KMS-11 (cell line): ENCODE measurements at regions not wholly inside any gene's neighbourhood (a gene's known extent, or its start where the extent isn't known, plus 50 kb on each side); places are given as distances from the start of the nearest gene placed in this dataset.
A peak's percentile ranks its signal among the peaks of the same experiment; 100 is the strongest.
"Not testable (repeated sequence)": the region's sequence is repeated elsewhere in the genome, so short reads cannot be mapped to it uniquely, and the experiment has no call there.

Experiments
- H2AFZ ChIP-seq: fragments of 200-600 bp; sonication (generic); 2 replicates; pipeline ENCODE4 v1.6.1; 2016; ENCODE audit warnings: antibody characterized with exemption, mixed run types, low read depth
- H3K27ac ChIP-seq: fragments of 200-600 bp; sonication (generic); 2 replicates; pipeline ENCODE4 v1.6.1; 2016; ENCODE audit warnings: mild to moderate bottlenecking, mixed run types
- H3K27me3 ChIP-seq: fragments of 200-600 bp; sonication (generic); 2 replicates; pipeline ENCODE4 v1.6.1; 2017; ENCODE audit warnings: mild to moderate bottlenecking, low read depth, mixed run types, moderate library complexity; ENCODE audit not compliant: insufficient read depth
- H3K36me3 ChIP-seq: fragments of 200-600 bp; sonication (generic); 2 replicates; pipeline ENCODE4 v1.6.1; 2017; ENCODE audit warnings: mild to moderate bottlenecking, mixed run types; ENCODE audit not compliant: insufficient read depth
- H3K4me1 ChIP-seq: fragments of 200-600 bp; sonication (generic); 2 replicates; pipeline ENCODE4 v1.6.1; 2016; ENCODE audit warnings: mild to moderate bottlenecking, low read depth, mixed run types; ENCODE audit not compliant: poor library complexity, severe bottlenecking
- H3K4me2 ChIP-seq: fragments of 200-600 bp; sonication (generic); 2 replicates; pipeline ENCODE4 v1.7.0; 2016; ENCODE audit warnings: mild to moderate bottlenecking, mixed run types
- H3K4me3 ChIP-seq: fragments of 200-600 bp; sonication (generic); IDR thresholded peaks from 2 replicates; pipeline ENCODE4 v1.6.1; 2017; ENCODE audit warnings: low read depth, low read length, mixed read lengths; ENCODE audit not compliant: insufficient read depth
- H3K79me2 ChIP-seq: fragments of 200-600 bp; sonication (generic); 2 replicates; pipeline ENCODE4 v1.6.1; 2016; ENCODE audit warnings: low read depth, mixed run types; ENCODE audit not compliant: insufficient read depth
- H3K9ac ChIP-seq: fragments of 200-600 bp; sonication (generic); 2 replicates; pipeline ENCODE4 v1.6.1; 2016; ENCODE audit warnings: mild to moderate bottlenecking, mixed run types
- H4K20me1 ChIP-seq: fragments of 200-600 bp; sonication (generic); 2 replicates; pipeline ENCODE4 v1.6.1; 2016; ENCODE audit warnings: mild to moderate bottlenecking, mixed run types; ENCODE audit not compliant: insufficient read depth
- TF ChIP-seq, protein P1 (sequence below): fragments of 200-600 bp; sonication (generic); conservative IDR thresholded peaks from 2 replicates; pipeline ENCODE4 v1.6.1; 2017; ENCODE audit warnings: low read depth, mild to moderate bottlenecking, antibody characterized with exemption, low read length, moderate library complexity, mixed read lengths

DNA sequence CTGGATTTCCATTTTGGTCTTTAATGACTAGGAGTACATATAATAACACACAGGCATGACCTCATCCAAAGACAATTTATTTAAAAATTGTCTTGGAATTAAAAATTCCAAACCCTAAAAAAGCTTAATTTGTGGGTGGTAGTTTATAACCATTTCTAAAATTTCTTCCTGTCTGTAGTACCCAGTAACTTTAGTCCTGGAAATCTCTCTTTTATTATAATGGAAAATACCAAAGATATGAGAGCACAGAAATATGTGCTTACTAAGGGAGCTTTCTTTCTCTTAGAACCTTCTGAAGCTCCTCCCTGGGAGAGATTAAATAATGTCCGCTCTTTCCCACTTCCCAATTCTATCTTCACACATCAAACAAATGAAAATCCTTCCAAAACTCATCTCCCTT, 70.5 kb upstream of the PRL start:
- TF ChIP-seq, protein P1, sequence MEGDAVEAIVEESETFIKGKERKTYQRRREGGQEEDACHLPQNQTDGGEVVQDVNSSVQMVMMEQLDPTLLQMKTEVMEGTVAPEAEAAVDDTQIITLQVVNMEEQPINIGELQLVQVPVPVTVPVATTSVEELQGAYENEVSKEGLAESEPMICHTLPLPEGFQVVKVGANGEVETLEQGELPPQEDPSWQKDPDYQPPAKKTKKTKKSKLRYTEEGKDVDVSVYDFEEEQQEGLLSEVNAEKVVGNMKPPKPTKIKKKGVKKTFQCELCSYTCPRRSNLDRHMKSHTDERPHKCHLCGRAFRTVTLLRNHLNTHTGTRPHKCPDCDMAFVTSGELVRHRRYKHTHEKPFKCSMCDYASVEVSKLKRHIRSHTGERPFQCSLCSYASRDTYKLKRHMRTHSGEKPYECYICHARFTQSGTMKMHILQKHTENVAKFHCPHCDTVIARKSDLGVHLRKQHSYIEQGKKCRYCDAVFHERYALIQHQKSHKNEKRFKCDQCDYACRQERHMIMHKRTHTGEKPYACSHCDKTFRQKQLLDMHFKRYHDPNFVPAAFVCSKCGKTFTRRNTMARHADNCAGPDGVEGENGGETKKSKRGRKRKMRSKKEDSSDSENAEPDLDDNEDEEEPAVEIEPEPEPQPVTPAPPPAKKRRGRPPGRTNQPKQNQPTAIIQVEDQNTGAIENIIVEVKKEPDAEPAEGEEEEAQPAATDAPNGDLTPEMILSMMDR: no peak
- Histone ChIP-seq H4K20me1 (no peaks in the 10 kb centered on the region), H3K4me3 (no peak overlapping the region), H3K79me2 (no peaks in the 10 kb centered on the region), H3K27me3 (no peaks in the 10 kb centered on the region), H3K4me1 (peaks cover 4% of the 10 kb centered on the region), H2AFZ (no peak overlapping the region), H3K4me2 (no peak overlapping the region), H3K9ac (no peak overlapping the region), H3K27ac (no peak overlapping the region), H3K36me3 (no peaks in the 10 kb centered on the region)

DNA sequence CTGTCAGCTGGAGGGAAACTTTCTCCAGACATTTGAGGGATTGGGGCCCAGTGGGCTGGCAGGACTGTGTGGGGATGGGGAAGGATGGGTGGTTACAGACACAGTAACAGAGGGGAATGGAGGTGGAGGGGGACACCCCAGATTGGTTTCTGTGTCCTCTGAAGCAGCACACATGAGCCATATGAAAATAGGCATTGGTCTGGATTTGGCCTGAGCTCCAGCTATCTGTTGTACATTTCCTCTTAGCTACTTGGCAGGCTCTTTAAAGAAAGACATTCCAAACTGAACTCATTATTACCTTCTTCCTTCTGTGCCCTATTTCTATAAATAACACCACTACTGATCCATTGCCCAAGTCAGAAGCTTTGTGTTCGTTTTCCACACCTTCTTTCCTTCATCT, 72.0 kb upstream of the PRL start:
- TF ChIP-seq, protein P1: no peak
- Histone ChIP-seq H3K4me3 (no peak overlapping the region), H3K9ac (no peak overlapping the region), H2AFZ (no peak overlapping the region), H3K4me2 (no peak overlapping the region), H3K27me3 (no peaks in the 10 kb centered on the region), H3K4me1 (peaks cover 18% of the 10 kb centered on the region), H3K79me2 (no peaks in the 10 kb centered on the region), H4K20me1 (no peaks in the 10 kb centered on the region), H3K27ac (no peak overlapping the region), H3K36me3 (no peaks in the 10 kb centered on the region)

DNA sequence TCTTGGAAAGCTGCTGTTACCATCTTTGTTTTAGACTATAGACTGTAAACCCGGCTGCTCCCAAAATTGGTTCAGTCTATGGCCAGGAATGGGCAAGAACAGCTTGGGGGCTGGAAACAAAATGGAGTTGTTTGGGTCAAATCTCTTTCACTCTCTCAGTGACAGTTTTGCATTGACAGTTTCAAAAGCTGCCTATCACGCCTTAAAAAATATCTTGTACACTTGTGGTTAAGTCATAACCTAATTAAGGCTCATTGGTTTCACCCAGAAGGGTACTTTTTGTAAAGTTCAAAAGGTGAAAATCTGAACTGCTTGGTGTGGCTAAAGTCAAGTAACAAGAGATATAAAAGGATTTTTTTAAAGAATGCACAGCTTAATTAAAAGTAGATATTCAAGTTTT, 76.1 kb upstream of the PRL start:
- Histone ChIP-seq H3K4me2 (peak overlapping the region; percentile 82), H4K20me1 (no peaks in the 10 kb centered on the region), H3K9ac (no peak overlapping the region; the same call in 1 of the 2 replicates), H3K79me2 (no peaks in the 10 kb centered on the region), H3K4me3 (no peak overlapping the region), H3K4me1 (peaks cover 28% of the 10 kb centered on the region), H3K36me3 (no peaks in the 10 kb centered on the region), H3K27ac (no peak overlapping the region), H2AFZ (peak overlapping the region; percentile 49; the same call in 1 of the 2 replicates), H3K27me3 (no peaks in the 10 kb centered on the region)
- TF ChIP-seq, protein P1: no peak

DNA sequence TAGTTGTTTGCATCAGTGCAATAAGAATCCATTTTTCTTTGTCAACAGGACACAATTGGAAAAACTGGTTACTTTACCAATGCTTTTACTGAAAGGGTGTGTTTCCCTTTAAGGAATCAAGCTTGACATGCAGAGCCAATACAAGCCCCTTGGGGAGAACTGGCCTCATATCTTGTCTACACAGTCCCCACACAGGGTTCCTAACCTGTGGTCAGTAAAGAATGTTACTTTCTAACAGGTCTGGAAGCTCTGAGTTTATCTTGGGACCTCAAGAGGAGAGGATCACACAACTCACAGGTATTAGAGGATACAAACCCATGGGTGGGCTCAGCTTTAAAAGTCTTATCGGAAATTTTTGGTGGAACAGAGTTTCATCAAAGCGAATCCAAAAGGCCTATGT, 78.1 kb upstream of the PRL start:
- not testable (repeated sequence) for H3K27me3 ChIP-seq, H3K4me2 ChIP-seq, H3K4me3 ChIP-seq, H2AFZ ChIP-seq, H3K79me2 ChIP-seq, H3K36me3 ChIP-seq, H3K27ac ChIP-seq, H3K9ac ChIP-seq, H4K20me1 ChIP-seq
- peaks cover 28% of the 10 kb centered on the region for H3K4me1 ChIP-seq

DNA sequence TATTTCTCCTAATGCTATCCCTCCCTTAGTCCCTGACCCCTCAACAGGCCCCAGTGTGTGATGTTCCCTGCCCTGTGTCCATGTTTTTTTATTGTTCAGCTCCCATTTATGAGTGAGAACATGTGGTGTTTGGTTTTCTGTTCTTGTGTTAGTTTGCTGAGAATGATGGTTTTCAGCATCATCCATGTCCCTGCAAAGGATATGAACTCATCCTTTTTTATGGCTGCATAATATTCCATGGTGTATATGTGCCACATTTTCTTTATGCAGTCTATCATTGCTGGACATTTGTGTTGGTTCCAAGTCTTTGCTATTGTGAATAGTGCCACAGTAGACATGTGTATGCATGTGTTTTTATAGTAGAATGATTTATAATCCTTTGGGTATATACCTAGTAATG, 79.5 kb upstream of the PRL start:
- H3K36me3 ChIP-seq, H3K27me3 ChIP-seq, H2AFZ ChIP-seq, H3K9ac ChIP-seq, H3K4me3 ChIP-seq, H3K79me2 ChIP-seq, H3K4me2 ChIP-seq, H3K27ac ChIP-seq, H4K20me1 ChIP-seq: not testable (repeated sequence)
- peaks cover 28% of the 10 kb centered on the region for H3K4me1 ChIP-seq

DNA sequence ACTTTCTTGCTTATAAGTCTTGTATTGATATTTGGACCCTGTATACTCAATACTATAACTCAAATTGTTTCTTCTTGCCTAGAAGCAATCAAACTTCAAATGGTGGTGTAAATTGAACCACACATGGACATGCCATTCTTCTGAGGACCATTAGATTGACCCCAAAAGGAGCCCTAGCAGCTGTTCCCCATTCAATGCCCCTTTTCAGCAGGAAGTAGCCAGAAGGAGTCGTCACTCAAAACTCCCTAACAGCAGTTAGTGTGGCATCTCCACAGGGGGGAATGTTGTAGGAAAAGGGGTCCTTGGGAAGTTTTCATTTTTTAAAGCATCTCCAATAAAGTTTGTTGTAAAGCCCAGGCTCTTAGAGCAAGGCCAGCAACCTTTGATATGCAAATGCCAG, 81.7 kb upstream of the PRL start:
- H3K4me2 ChIP-seq, H3K27me3 ChIP-seq, H3K36me3 ChIP-seq, H2AFZ ChIP-seq, H4K20me1 ChIP-seq, H3K9ac ChIP-seq, H3K27ac ChIP-seq, H3K79me2 ChIP-seq, H3K4me3 ChIP-seq: not testable (repeated sequence)
- H3K4me1 ChIP-seq: peaks cover 12% of the 10 kb centered on the region
